Activated CD4-positive, alpha-beta T cell treated with anti-CD3 and anti-CD28 coated beads, Interleukin-2, amount 50 U/mL, for 16 hours (primary cell): ENCODE measurements at regions not wholly inside any gene's neighbourhood (a gene's known extent, or its start where the extent isn't known, plus 50 kb on each side); places are given as distances from the start of the nearest gene placed in this dataset.
"Not testable (repeated sequence)": the region's sequence is repeated elsewhere in the genome, so short reads cannot be mapped to it uniquely, and the experiment has no call there.

Experiments used
- DNase-seq: peaks from one replicate; pipeline ENCODE4 v3.0.0-alpha.2; 2020

- no peak for DNase-seq
Observed at GRCh38 chr5:109630093-109630492, 59.6 kb upstream of the MAN2A1 start.

DNA sequence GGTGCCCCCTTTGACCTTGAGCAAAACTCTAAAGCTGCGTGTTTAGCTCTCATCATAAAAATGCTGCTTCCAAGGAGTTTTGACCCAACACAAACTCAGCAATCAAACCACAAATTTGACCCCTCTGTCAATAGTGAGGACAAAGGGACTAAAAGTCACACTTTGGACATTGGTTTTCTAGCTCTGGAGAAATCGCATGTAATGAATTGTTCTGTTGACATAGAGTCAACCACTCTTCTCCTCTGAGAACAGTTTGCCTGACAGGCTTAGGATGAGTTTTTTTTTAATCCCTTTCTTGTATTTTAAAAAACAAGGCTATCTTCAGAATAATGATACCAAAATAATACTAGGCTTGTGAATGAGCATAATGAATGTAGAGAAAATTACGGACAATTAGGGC is 61.1 kb upstream of the MAN2A1 start:
- DNase-seq = no peak

GRCh38 chr5:109621266-109621665 is 68.5 kb upstream of the MAN2A1 start:
- DNase-seq = not testable (repeated sequence)

DNA sequence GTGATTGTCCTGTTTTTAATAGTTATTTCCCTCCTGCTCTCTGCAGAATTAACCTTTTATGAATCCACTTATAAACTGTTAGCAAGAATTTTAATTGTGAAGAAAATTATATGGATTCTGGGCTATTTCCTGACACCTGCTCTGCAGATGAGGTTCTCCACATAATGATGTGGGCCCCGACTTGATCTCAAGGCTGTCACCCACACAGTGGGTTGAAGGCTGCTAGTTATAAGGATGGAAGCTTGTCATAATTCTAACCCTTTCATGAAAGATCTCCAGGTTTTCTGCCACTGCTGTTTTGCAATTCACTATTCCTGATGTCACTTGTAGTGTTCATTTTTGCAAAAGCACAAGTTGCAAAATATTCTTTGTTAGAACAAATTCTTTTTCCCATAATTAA is 69.1 kb upstream of the MAN2A1 start:
- no peak for DNase-seq

GRCh38 chr5:109619606-109620005 is 70.1 kb upstream of the MAN2A1 start:
- DNase-seq = no peak

- peak; percentile 0 for DNase-seq
Observed at GRCh38 chr5:109619021-109619460, 70.7 kb upstream of the MAN2A1 start.

DNA sequence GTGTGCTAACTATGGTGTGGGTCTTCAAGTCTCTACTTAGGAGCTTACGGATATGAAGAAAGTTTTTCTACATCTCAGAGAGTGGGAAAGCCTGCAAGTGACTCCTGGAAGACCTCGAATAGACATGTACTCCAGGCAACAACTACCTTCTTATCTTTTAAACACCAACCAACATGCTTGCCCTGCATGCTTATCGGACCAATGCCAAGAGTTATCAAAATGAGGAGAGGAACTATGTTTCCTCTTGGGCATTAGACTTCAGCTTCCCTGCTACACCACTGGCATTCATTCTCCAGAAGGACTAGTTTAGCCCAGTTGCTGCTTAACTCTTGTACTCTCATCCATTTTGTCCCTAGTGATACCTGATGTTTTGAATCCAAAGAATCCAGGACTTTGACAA is 74.7 kb upstream of the MAN2A1 start:
- DNase-seq = no peak

DNA sequence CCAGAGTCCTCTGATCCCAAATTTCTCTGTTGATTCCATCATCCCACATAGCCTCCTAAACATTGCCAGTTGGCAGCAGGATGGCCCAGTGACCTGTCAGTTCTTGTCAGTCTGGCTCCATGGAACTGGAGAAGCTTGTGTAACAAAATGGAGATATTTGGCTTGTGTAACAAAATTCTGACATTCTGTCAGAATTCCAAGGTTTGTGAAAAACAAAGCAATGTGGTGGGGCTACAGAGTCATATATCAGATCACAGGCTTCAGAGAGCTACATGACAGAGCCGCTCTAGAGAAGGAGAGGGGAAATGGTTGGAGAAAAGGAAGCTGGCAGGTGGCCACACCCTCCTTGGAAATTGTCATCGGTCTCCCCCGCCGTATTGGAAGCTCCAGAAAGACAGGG is 75.4 kb upstream of the MAN2A1 start:
- no peak for DNase-seq

DNA sequence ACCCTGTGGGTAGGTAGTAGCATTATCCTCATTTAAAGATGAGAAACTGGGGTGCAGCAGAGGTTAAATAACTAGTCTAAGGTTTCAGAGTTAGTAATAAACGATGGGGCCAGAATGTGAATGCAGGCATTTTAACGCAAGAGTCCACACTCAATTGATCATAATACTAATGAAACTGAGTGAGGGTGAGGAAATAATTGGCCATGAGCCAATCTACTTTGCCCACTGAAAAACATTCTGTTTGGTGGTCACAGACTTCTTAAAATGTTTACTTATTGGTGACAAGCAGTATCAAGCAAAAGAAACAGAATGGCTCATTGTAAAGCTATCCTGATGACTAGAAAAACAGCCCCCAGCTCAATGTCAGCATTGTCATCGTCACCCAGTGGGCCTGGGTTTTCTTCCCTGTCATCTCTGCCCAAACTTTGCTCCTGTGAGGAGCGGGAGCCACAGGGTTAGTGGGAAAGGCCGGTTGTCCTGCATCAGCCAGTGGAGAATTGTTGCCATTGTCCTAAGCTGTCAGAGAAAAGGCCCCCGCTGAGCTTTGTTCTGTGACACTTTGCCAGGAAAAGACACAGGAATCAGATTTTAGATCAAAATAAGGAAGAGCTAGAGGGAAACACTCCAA is 77.3 kb upstream of the MAN2A1 start:
- no peak for DNase-seq

DNA sequence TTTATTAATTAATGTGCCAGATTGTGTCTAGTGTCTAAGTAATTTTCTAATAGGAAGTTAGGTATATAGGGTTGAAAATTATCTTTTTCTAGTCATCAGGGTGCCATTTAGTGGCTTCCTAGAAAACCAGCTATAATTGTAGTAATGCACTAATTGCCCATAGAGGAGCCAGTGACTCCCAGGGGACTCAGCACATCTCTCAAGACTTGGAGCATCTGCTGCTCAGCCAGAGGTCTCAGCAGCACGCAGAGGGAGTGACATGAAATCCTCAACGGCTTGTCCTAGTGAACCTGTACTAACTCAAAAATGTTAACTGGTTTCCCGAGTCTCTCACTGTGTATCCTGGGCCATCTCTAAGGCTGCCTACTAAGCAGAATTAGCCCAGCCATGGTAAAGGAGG is 78.2 kb upstream of the MAN2A1 start:
- DNase-seq = no peak

GRCh38 chr5:109611061-109611460 is 78.7 kb upstream of the MAN2A1 start:
- no peak for DNase-seq

DNA sequence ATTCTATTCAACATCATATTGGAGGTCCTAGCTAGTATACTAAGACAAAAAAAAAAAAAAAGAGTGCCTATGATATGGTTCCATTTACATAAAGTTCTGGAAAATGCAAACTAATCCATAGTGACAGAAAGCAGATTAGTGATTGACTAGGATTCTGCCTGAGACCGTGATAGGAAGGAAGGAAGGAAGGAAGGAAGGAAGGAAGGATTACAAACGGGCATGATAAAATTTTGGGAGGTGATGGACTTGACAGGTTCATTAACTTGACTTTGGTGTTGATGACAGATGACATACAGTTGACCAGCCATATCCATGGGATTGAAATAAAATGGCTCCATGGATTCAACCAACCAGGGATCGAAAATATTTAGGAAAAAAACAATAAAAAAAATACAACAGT is 79.1 kb upstream of the MAN2A1 start:
- DNase-seq = no peak

GRCh38 chr5:109605207-109605730 is 84.5 kb upstream of the MAN2A1 start:
- no peak for DNase-seq

GRCh38 chr5:109604758-109605157 is 85.0 kb upstream of the MAN2A1 start:
- no peak for DNase-seq

GRCh38 chr5:109601736-109602135 is 88.0 kb upstream of the MAN2A1 start:
- no peak for DNase-seq

DNA sequence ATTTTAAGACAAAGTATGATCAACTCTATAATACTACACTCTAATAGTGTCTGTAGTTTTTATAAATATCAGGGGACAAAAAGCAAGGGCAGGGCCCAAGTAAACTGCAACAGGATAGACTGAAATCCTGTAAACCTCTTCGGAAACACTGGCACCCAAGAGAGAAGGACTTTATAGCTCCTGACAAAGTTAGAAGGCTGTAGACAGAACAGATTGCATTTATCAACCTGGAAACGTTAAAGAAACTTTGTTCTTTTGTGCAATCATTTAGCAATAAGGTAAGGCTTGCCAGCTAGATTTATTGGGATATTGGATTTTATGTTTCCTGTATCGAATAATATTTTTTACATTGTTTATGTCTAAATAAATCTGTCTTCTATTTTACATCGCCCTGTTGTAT is 91.8 kb upstream of the MAN2A1 start:
- no peak for DNase-seq

- no peak for DNase-seq
Observed at GRCh38 chr5:109594217-109594616, 95.5 kb upstream of the MAN2A1 start.

- DNase-seq = no peak
Observed at GRCh38 chr5:109590799-109591198, 98.9 kb upstream of the MAN2A1 start.

DNA sequence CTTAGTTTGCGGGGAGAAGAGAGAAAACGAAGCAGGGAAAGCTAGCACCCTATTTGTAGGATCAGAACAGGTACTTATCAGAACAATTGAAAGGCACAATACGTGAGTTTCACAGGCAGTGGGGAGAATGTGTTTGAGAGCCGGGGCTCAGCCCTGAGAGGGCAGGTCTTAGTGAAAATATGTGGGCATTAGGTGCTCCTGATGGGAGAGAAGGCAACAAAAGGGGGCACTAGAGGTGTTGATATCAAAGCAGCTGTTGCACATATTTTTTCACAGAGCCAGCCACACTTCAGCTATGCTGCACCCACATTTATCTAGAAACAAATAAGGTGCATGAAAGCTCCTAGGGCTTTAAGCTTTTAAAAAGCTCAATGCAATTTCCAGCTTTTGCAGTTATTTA is 99.7 kb upstream of the MAN2A1 start:
- peak; percentile 0 for DNase-seq

- DNase-seq = no peak
Observed at GRCh38 chr5:109589239-109589638, 100.5 kb upstream of the MAN2A1 start.

DNA sequence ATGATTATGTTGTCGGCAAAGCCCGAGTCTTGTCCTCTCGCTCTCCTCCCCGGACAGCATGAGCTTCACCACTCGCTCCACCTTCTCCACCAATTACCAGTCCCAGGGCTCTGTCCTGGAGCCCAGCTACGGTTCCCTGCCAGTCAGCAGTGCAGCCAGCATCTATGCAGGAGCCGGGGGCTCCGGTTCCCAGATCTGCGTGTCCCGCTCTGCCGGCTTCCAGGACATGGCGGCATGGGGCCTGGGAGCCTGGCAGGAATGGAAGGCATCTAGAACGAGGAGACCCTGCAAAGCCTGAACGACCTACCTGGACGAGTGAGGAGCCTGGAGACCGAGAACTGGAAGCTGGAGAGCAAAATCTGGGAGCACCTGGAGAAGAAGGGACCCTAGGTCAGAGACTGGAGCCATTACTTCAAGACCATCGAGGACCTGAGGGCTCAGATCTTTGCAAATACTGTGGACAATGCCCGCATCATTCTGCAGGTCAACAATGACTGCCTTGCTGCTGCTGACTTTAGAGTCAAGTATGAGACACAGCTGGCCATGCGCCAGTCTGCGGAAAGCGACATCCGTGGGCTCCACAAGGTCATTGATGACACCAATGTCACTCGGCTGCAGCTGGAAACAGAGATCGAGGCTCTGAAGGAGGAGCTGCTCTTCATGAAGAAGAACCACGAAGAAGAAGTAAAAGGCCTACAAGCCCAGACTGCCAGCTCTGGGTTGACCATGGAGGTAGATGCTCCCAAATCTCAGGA is 101.3 kb upstream of the MAN2A1 start:
- no peak for DNase-seq

DNA sequence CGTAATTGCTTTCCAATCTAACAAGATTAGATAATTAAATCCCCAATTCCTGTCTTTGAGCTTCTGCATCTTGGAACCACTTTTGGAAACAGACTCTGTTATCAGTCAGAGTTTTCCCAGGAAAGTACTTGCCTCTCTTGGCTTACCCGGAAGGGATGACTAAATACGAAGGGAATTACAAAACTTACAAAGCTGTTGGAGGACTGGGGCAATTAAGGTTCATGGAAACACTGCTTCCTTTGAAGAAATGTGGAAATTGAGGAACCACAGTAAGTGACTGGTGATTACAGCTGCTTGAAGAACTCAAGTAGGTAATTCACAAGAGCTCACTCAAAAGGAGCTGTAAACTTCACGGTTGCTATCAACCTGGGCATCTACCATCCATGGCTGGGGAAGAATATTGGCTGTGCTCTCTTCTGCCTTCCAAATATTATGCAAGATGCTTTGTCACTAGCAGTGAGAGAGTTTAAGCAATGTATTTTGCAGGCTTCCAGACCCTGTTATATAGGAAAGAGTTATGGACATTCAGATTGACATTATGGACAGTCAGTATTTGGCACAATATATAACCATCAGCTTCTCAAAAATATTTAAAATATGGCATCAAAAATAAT is 104.6 kb upstream of the MAN2A1 start:
- DNase-seq = no peak

DNA sequence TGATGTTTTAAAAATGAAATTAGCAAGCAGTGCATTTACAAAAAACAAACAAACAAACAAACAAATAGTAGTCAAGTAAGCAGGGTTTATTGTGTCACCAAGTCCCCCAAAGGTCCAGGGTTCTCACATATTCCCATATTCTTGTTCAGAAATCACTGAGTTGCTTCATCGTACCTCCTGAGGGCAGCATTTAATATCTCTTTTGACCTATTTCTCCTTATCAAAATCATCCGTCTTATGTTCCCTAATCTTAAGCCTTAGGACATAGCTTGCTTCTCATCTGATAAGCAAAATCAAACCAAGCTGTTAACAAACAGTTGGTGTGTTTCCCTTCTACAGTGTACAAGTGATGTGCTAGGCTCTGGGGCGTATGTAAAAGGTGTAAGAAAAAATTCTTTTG is 109.5 kb upstream of the MAN2A1 start:
- no peak for DNase-seq

DNA sequence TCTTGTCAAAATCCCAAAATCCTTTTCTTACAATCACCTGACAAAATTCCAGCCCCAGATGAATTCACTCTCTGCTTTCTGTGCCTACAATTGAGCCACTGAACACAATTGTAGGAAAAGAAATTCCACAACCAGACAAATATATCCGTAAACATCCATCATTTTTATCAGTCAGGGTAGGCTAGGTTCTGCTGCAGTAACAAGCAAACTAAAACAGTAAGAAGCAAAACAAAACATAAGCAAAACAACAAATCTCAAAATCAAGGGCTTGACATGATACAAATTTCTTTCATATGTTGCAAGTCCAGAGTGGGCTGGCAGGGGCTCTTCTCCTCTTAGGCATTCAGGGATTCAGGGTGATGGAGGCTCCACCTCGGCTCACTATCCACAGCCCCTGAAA is 114.2 kb upstream of the MAN2A1 start:
- no peak for DNase-seq
